Smooth muscle cell (in vitro differentiated cells): ENCODE measurements at regions not wholly inside any gene's neighbourhood (a gene's known extent, or its start where the extent isn't known, plus 50 kb on each side); places are given as distances from the start of the nearest gene placed in this dataset.

ENCODE experiments used
- DNase-seq: peaks from one replicate; lab custom pipeline; 2025; ENCODE audit not compliant: unreplicated experiment; lab: John Stamatoyannopoulos, UW
- H2AFZ ChIP-seq: fragments of 200-600 bp; sonication (generic); 2 replicates; pipeline ENCODE4 v1.6.0; 2016; ENCODE audit warnings: antibody characterized with exemption, low read depth, mild to moderate bottlenecking
- H3F3A ChIP-seq: fragments of 200-600 bp; sonication (generic); 2 replicates; pipeline ENCODE4 v1.6.0; 2017; ENCODE audit warnings: antibody characterized with exemption, low read depth
- H3K27ac ChIP-seq: fragments of 200-600 bp; sonication (generic); 2 replicates; pipeline ENCODE4 v1.5.1; 2016; ENCODE audit warnings: low read depth, mild to moderate bottlenecking
- H3K27me3 ChIP-seq: fragments of 200-600 bp; sonication (generic); 2 replicates; pipeline ENCODE4 v1.6.1; 2016; ENCODE audit warnings: low read depth, mild to moderate bottlenecking
- H3K36me3 ChIP-seq: fragments of 200-600 bp; sonication (generic); 2 replicates; pipeline ENCODE4 v1.5.1; 2016; ENCODE audit warnings: low read depth
- H3K4me1 ChIP-seq: fragments of 200-600 bp; sonication (generic); 2 replicates; pipeline ENCODE4 v1.5.1; 2016; ENCODE audit warnings: low read depth
- H3K4me2 ChIP-seq: fragments of 200-600 bp; sonication (generic); 2 replicates; pipeline ENCODE4 v1.6.0; 2016; ENCODE audit warnings: mild to moderate bottlenecking
- H3K4me3 ChIP-seq: fragments of 200-600 bp; sonication (generic); 2 replicates; pipeline ENCODE4 v1.5.1; 2016; ENCODE audit warnings: mild to moderate bottlenecking
- H3K79me2 ChIP-seq: fragments of 200-600 bp; sonication (generic); 2 replicates; pipeline ENCODE4 v1.6.0; 2016; ENCODE audit warnings: low read depth, mild to moderate bottlenecking
- H3K9ac ChIP-seq: fragments of 200-600 bp; sonication (generic); 2 replicates; pipeline ENCODE4 v1.6.0; 2016; ENCODE audit warnings: low read depth
- H3K9me3 ChIP-seq: fragments of 200-600 bp; sonication (generic); replicated peaks from 2 replicates; pipeline ENCODE4 v1.5.1; 2016; ENCODE audit warnings: low read depth
- H4K20me1 ChIP-seq: fragments of 200-600 bp; sonication (generic); 2 replicates; pipeline ENCODE4 v1.6.0; 2016; ENCODE audit warnings: low read depth
- CTCF ChIP-seq: fragments of 200-600 bp; sonication (generic); IDR thresholded peaks from 2 replicates; pipeline ENCODE4 v1.5.1; 2017; ENCODE audit warnings: borderline replicate concordance, mild to moderate bottlenecking, antibody characterized with exemption; ENCODE audit not compliant: insufficient read depth, poor library complexity, severe bottlenecking
- WGBS: methylation state at CpG from one replicate; pipeline ENCODE4 v1.1.7; 2016; ENCODE audit warnings: low lambda C conversion rate; 5-methylcytosine and 5-hydroxymethylcytosine counted together

- Histone ChIP-seq H3K4me1 (no peaks in the 10 kb centered on the region), H3K27me3 (peaks cover 15% of the 10 kb centered on the region), H3K36me3 (no peaks in the 10 kb centered on the region), H3K27ac (no peak overlapping the region), H3K79me2 (no peaks in the 10 kb centered on the region), H3F3A (no peaks in the 10 kb centered on the region), H2AFZ (no peak overlapping the region), H3K9ac (no peak overlapping the region), H3K4me3 (no peak overlapping the region), H3K4me2 (no peak overlapping the region), H3K9me3 (no peaks in the 10 kb centered on the region), H4K20me1 (no peaks in the 10 kb centered on the region)
- WGBS, result 77% methylated on average over 4 of the region's 4 CpGs
- no peak for TF ChIP-seq CTCF
- no peak for DNase-seq
Measured at GRCh38 chr2:88250404-88250803, 80.3 kb downstream of the THNSL2 start.

DNA sequence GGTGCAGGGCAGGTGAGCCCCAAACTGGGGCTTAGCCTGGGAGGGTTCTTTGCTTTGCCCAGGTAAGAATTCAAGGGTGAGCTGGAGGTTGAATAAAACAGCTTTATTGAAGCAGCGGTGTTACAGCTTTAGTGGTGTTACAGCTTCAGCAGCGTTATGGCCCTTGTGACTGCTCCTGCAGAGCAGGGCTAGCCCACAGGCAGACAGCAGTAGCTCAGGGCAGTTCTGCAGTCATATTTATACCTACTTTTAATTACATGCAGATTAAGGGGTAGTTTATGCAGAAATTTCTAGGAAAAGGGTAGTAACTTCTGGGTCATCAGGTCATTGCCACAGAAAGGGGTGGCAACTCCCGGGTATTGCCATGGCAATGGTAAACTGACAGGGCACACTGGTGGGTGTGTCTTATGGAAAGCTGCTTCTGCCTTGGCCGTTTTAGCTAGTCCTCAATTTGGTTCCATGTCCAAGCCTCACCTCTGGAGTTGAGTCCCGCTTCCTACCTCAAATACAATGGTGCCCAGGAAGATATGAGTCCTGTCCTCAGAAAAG, 78.2 kb downstream of the THNSL2 start:
- DNase-seq, result no peak
- Histone ChIP-seq H3K36me3 (no peaks in the 10 kb centered on the region), H3K79me2 (no peaks in the 10 kb centered on the region), H3K4me3 (no peak overlapping the region), H3K27ac (no peak overlapping the region), H3F3A (no peaks in the 10 kb centered on the region), H3K9ac (no peak overlapping the region), H2AFZ (no peak overlapping the region), H3K9me3 (no peaks in the 10 kb centered on the region), H4K20me1 (no peaks in the 10 kb centered on the region), H3K4me2 (no peak overlapping the region), H3K27me3 (peaks cover 8% of the 10 kb centered on the region), H3K4me1 (no peaks in the 10 kb centered on the region)
- no peak for TF ChIP-seq CTCF
- WGBS, result 93% methylated on average over 5 of the region's 5 CpGs

DNA sequence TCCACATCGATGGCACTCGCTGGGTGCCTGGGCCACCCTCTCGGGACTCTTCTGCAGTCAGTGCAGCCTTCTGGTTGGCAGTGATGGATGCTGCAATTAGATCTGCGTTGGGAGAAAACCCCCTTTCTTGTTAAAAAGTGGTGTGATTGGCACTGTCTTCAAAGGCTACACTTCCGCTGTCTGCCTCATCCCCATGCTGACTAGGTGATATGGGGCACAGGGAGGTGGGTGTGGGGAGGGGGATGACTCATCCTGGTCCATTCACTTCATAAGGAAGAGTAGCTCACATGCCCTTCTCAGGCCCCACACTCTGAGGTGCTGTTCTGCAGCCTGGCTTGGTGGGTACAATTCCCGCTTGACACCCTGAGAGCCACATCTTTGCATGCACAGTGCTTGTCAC, 77.4 kb downstream of the THNSL2 start:
- no peaks in the 10 kb centered on the region for H3K36me3 ChIP-seq
- no peak overlapping the region for H2AFZ ChIP-seq
- no peaks in the 10 kb centered on the region for H3K9me3 ChIP-seq
- no peak for TF ChIP-seq CTCF
- DNase-seq, result no peak
- H3K27me3 ChIP-seq, result peaks cover 4% of the 10 kb centered on the region
- no peak overlapping the region for H3K27ac ChIP-seq
- no peaks in the 10 kb centered on the region for H3K4me1 ChIP-seq
- WGBS, result 85% methylated on average over 6 of the region's 6 CpGs
- H3K79me2 ChIP-seq, result no peaks in the 10 kb centered on the region
- no peak overlapping the region for H3K9ac ChIP-seq
- H3F3A ChIP-seq, result no peaks in the 10 kb centered on the region
- H4K20me1 ChIP-seq, result no peaks in the 10 kb centered on the region
- no peak overlapping the region for H3K4me2 ChIP-seq
- no peak overlapping the region for H3K4me3 ChIP-seq

GRCh38 chr2:88245109-88245508, 75.0 kb downstream of the THNSL2 start:
- DNase-seq, result no peak
- Histone ChIP-seq H3K36me3 (no peaks in the 10 kb centered on the region), H3F3A (no peaks in the 10 kb centered on the region), H3K4me1 (no peaks in the 10 kb centered on the region), H3K27me3 (peaks cover 4% of the 10 kb centered on the region), H3K9me3 (no peaks in the 10 kb centered on the region), H2AFZ (no peak overlapping the region), H3K9ac (no peak overlapping the region), H4K20me1 (no peaks in the 10 kb centered on the region), H3K4me2 (no peak overlapping the region), H3K79me2 (no peaks in the 10 kb centered on the region), H3K27ac (no peak overlapping the region), H3K4me3 (no peak overlapping the region)
- no peak for TF ChIP-seq CTCF
- WGBS, result 87% methylated on average over 3 of the region's 3 CpGs
